ENCODE measurements at regions not wholly inside any gene's neighbourhood (a gene's known extent, or its start where the extent isn't known, plus 50 kb on each side); places are given as distances from the start of the nearest gene placed in this dataset.

DNA sequence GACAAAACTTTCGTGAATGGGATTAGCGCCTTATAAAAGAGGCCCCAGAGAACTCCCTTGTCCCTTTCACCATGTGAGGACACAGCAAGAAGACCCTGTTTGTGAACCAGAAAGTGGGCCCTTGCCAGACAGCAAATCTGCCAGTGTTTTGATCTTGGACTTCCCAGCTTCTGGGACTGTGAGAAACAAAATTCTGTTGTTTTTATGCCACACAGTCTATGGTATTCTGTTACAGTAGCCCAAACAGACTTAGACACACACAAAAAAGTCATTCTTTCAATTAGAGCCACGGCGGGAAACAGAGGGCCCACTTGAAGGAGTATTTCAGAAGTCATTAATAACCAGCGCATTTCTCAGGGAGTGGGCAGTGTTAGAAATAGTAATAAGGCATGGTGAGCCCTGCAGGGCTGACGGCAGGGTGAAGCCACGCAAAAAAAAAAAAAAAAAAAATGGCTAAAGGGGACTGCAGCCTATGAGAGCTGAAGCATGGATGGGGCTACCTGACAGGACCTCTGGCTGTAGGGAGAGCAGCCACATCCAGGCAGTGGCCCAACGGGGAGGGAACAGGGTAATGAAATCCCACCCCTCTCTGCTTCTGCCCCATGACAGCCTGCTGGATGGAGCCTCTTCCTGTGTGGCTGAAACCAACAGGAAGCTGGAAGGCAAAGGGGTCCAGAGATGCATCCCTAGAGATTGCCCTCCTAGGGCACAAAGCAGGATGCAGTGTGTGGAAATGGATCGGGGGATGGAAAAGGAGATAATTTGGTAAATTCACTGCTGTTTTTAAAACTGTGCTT is 189.3 kb downstream of the KCNS3 start:
- Histone ChIP-seq H3K23ac (ENCODE audit: insufficient read length, low read depth, low read length) (no peak overlapping the region), H2BK20ac (ENCODE audit: low read depth, low read length, poor library complexity, severe bottlenecking) (no peak overlapping the region), H2BK120ac (ENCODE audit: low read depth, low read length, poor library complexity, severe bottlenecking) (no peak overlapping the region), H3K4me2 (ENCODE audit: insufficient read depth, insufficient read length, low read length) (no peak overlapping the region), H3K4ac (ENCODE audit: low read depth, low read length) (no peak overlapping the region), H2BK12ac (ENCODE audit: insufficient read length, low read depth, low read length) (no peak overlapping the region), H3K27me3 (ENCODE audit: insufficient read depth, low read length) (no peaks in the 10 kb centered on the region), H2BK5ac (ENCODE audit: insufficient read length, low read length) (no peak overlapping the region), H2BK15ac (ENCODE audit: low read depth, low read length) (no peak overlapping the region), H2AFZ (ENCODE audit: low read length) (no peak overlapping the region), H3K4me1 (ENCODE audit: insufficient read depth, low read length) (no peaks in the 10 kb centered on the region), H3K79me2 (ENCODE audit: insufficient read depth, low read length) (no peaks in the 10 kb centered on the region), H3K27ac (ENCODE audit: insufficient read length, low read depth, low read length) (no peak overlapping the region), H3K56ac (ENCODE audit: insufficient read length, low read depth, low read length) (no peak overlapping the region), H4K8ac (replicated peaks; ENCODE audit: insufficient read length, low read depth, low read length) (no peak overlapping the region), H4K5ac (ENCODE audit: insufficient read length, low read depth, low read length) (no peak overlapping the region), H4K20me1 (ENCODE audit: control insufficient read depth, insufficient read depth, insufficient read length) (no peaks in the 10 kb centered on the region), H3T11ph (ENCODE audit: low read length) (no peak overlapping the region), H3K9me3 (ENCODE audit: control insufficient read depth, low read depth, low read length) (no peaks in the 10 kb centered on the region), H3K18ac (ENCODE audit: insufficient read length, low read depth, low read length) (no peak overlapping the region), H3K14ac (ENCODE audit: insufficient read depth, low read length) (no peak overlapping the region), H2AK5ac (ENCODE audit: insufficient read length, low read length) (no peak overlapping the region), H3K79me1 (ENCODE audit: insufficient read depth, low read depth, low read length, poor library complexity, severe bottlenecking) (no peaks in the 10 kb centered on the region), H4K91ac (ENCODE audit: insufficient read length, low read depth, low read length) (no peak overlapping the region), H3K23me2 (ENCODE audit: insufficient read length, low read depth, low read length, poor library complexity, severe bottlenecking) (no peaks in the 10 kb centered on the region), H3K9ac (ENCODE audit: extremely low read depth, insufficient read length, low read length) (no peak overlapping the region)
- H3K4me3 Mint-ChIP-seq, result no peak overlapping the region
- H3K9me3 Mint-ChIP-seq, result no peaks in the 10 kb centered on the region
- peak overlapping the region in 1 of 3 experiments; percentile 42; a peak in 1 of 7 replicates for H3K27ac Mint-ChIP-seq
- peaks cover 5 to 11% of the 10 kb centered on the region in 2 experiments for H3K4me1 Mint-ChIP-seq
- WGBS (ENCODE audit: extremely low coverage, insufficient read length, low lambda C conversion rate), result no CpG with 5 or more reads among the region's 9 CpGs
- no peaks in the 10 kb centered on the region; the same call in 1 of the 2 replicates for H3K27me3 Mint-ChIP-seq (ENCODE audit: low read depth)
- no peaks in the 10 kb centered on the region for H3K36me3 Mint-ChIP-seq (ENCODE audit: insufficient read depth in 1 of 3, low read depth in 3 of 3)
- TF ChIP-seq, protein P1, sequence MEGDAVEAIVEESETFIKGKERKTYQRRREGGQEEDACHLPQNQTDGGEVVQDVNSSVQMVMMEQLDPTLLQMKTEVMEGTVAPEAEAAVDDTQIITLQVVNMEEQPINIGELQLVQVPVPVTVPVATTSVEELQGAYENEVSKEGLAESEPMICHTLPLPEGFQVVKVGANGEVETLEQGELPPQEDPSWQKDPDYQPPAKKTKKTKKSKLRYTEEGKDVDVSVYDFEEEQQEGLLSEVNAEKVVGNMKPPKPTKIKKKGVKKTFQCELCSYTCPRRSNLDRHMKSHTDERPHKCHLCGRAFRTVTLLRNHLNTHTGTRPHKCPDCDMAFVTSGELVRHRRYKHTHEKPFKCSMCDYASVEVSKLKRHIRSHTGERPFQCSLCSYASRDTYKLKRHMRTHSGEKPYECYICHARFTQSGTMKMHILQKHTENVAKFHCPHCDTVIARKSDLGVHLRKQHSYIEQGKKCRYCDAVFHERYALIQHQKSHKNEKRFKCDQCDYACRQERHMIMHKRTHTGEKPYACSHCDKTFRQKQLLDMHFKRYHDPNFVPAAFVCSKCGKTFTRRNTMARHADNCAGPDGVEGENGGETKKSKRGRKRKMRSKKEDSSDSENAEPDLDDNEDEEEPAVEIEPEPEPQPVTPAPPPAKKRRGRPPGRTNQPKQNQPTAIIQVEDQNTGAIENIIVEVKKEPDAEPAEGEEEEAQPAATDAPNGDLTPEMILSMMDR (conservative IDR thresholded peaks at IDR 0.05), result no peak
- DNase-seq, result peak; percentile 62
